CD14-positive monocyte (primary cell): ENCODE measurements at regions not wholly inside any gene's neighbourhood (a gene's known extent, or its start where the extent isn't known, plus 50 kb on each side); places are given as distances from the start of the nearest gene placed in this dataset.
A peak's percentile ranks its signal among the peaks of the same experiment; 100 is the strongest.

Experiments used
- DNase-seq, 3 donors: peaks; one replicate each; pipeline ENCODE4 v3.0.0-alpha.2; 2011 to 2022
- H2AFZ ChIP-seq: 2 replicates; pipeline ENCODE4 v1.6.0; 2012; ENCODE audit warnings: mild to moderate bottlenecking, low read depth, low read length, inconsistent platforms; ENCODE audit not compliant: insufficient read depth, poor library complexity, severe bottlenecking
- H3K27ac ChIP-seq, 2 donors: 1 replicate in 1 of 2; 2 replicates in 1 of 2; pipeline ENCODE4 v1.5.1; 2012 to 2013; ENCODE audit warnings: low read length in 2 of 2, control low read depth in 1 of 2, inconsistent platforms in 1 of 2, low read depth in 1 of 2, mild to moderate bottlenecking in 1 of 2
- H3K27me3 ChIP-seq, 2 donors: one replicate each; pipeline versions ENCODE4 v1.6.0 to v1.6.1; 2011 to 2013; ENCODE audit warnings: low read length in 2 of 2; ENCODE audit not compliant: control insufficient read depth in 2 of 2, insufficient read depth in 2 of 2
- H3K36me3 ChIP-seq, 2 donors: replicated peaks in 1 of 2; 1 replicate in 1 of 2; 2 replicates in 1 of 2; pipeline versions ENCODE4 v1.5.1 to v1.6.1; 2012 to 2013; ENCODE audit warnings: low read length in 2 of 2, control low read depth in 1 of 2, inconsistent platforms in 1 of 2, mild to moderate bottlenecking in 1 of 2; ENCODE audit not compliant: insufficient read depth in 2 of 2, control insufficient read depth in 1 of 2
- H3K4me1 ChIP-seq, 2 donors: 1 replicate in 1 of 2; 2 replicates in 1 of 2; pipeline versions ENCODE4 v1.5.1 to v1.6.1; 2012 to 2013; ENCODE audit warnings: low read length in 2 of 2, control low read depth in 1 of 2, inconsistent platforms in 1 of 2, mild to moderate bottlenecking in 1 of 2, moderate library complexity in 1 of 2; ENCODE audit not compliant: insufficient read depth in 2 of 2, control insufficient read depth in 1 of 2
- H3K4me2 ChIP-seq: replicated peaks from 2 replicates; pipeline ENCODE3; 2012; ENCODE audit warnings: low read length, moderate library complexity, mild to moderate bottlenecking; ENCODE audit not compliant: poor library complexity, severe bottlenecking; ENCODE audit errors: extremely low read depth
- H3K4me3 ChIP-seq, 3 experiments: fragments of 200-600 bp in 1 of 3; sonication (generic) in 1 of 3; replicated peaks in 1 of 3; 1 replicate in 2 of 3; 2 replicates in 1 of 3; pipeline ENCODE4 v1.5.1; 2011 to 2013; ENCODE audit warnings: low read length in 3 of 3, mild to moderate bottlenecking in 3 of 3, control low read depth in 2 of 3, low read depth in 2 of 3, inconsistent platforms in 1 of 3, moderate library complexity in 1 of 3
- H3K79me2 ChIP-seq: 2 replicates; pipeline ENCODE4 v1.6.0; 2012; ENCODE audit warnings: mild to moderate bottlenecking, control low read depth, inconsistent platforms, low read length, moderate library complexity; ENCODE audit not compliant: insufficient read depth
- H3K9ac ChIP-seq: 2 replicates; pipeline ENCODE4 v1.6.0; 2017; ENCODE audit warnings: low read length, mild to moderate bottlenecking; ENCODE audit not compliant: insufficient read depth, poor library complexity, severe bottlenecking
- H3K9me3 ChIP-seq, 2 donors: replicated peaks in 1 of 2; 1 replicate in 1 of 2; 2 replicates in 1 of 2; pipeline versions ENCODE4 v1.5.1 to v1.6.1; 2012 to 2013; ENCODE audit warnings: low read length in 2 of 2, control low read depth in 1 of 2; ENCODE audit not compliant: control insufficient read depth in 1 of 2, insufficient read depth in 1 of 2
- H4K20me1 ChIP-seq: 2 replicates; pipeline ENCODE4 v1.6.0; 2012; ENCODE audit warnings: mild to moderate bottlenecking, low read length, control low read depth, moderate library complexity; ENCODE audit not compliant: insufficient read depth
- H3K27ac Mint-ChIP-seq, 7 donors: one replicate each; pipeline ENCODE4 v1.8.0; 2020; ENCODE audit warnings: mild to moderate bottlenecking in 7 of 7, mixed read lengths in 7 of 7, moderate library complexity in 6 of 7, inconsistent platforms in 2 of 7
- H3K27me3 Mint-ChIP-seq, 3 donors: one replicate each; pipeline ENCODE4 v1.8.0; 2021 to 2022; ENCODE audit warnings: low read depth in 3 of 3, mild to moderate bottlenecking in 3 of 3, mixed read lengths in 3 of 3, moderate library complexity in 3 of 3, inconsistent platforms in 1 of 3
- H3K36me3 Mint-ChIP-seq, 2 donors: one replicate each; pipeline ENCODE4 v1.8.0; 2020; ENCODE audit warnings: mixed read lengths in 2 of 2, inconsistent platforms in 1 of 2, mild to moderate bottlenecking in 1 of 2
- H3K4me1 Mint-ChIP-seq: one replicate; pipeline ENCODE4 v1.8.0; 2020; ENCODE audit warnings: mild to moderate bottlenecking, mixed read lengths
- H3K4me3 Mint-ChIP-seq, 2 donors: one replicate each; pipeline ENCODE4 v1.8.0; 2020; ENCODE audit warnings: mild to moderate bottlenecking in 2 of 2, mixed read lengths in 2 of 2, moderate library complexity in 1 of 2
- H3K9me3 Mint-ChIP-seq, 7 donors: one replicate each; pipeline ENCODE4 v1.8.0; 2020 to 2022; ENCODE audit warnings: mixed read lengths in 7 of 7, mild to moderate bottlenecking in 6 of 7, moderate library complexity in 6 of 7, inconsistent platforms in 2 of 7
- WGBS: methylation state at CpG from one replicate; pipeline ENCODE4 v1.1.5; 2013; ENCODE audit warnings: missing lambda C conversion rate; ENCODE audit not compliant: insufficient coverage; 5-methylcytosine and 5-hydroxymethylcytosine counted together
- intact Hi-C, 2 donors: fragments of 100-400 bp; cut with micrococcal nuclease; formaldehyde crosslinking; loops; one replicate each; pipeline versions ENCODE4 v1.15.0 to v1.15.1; 2023
- TF ChIP-seq, protein P1 (sequence below): fragments of 200-600 bp; IDR thresholded peaks from one replicate; pipeline ENCODE4 v1.8.0; 2022; ENCODE audit warnings: antibody characterized with exemption, mild to moderate bottlenecking

DNA sequence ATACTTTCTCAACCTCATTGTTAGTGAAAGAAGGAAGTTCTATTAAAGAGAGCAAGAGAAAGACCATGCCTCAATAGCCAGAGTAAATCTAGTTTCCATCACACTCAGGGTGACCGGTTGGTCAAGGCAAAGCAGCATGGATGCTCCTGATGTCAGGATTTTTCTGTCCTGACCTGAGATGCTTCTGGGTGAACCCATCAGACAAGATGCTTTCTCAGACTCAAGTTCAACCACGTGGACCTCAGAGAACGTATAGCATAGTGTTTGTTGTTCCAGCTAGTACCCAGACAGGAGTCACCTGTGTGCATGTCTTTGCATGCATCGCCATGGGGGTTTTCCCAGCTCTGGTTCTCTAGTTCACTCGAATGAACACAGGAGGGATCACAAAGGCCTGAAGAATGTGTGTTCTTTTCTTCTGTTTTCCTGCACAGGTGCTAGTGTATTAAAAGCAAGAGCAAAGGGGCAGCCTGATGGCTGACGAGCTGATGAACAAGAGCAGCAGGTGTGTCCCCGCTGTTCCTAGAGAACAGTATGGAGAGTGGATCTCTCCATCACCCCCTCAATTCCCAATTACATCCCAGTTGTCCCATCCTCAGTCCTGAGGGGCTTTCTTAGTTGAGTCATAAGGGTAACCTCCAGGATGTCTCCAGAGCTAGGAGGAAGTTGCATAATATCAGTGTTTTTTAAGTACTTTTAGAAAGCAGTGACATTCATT lies 110.5 kb upstream of the ENPP6 start:
- H3K27ac Mint-ChIP-seq, result peak overlapping the region; percentile 87 to 98 (median 95)
- no peaks in the 10 kb centered on the region for H3K36me3 ChIP-seq
- H3K4me1 ChIP-seq, result peaks cover 53 to 55% of the 10 kb centered on the region in 2 donors
- 98% methylated on average over 5 of the region's 7 CpGs for WGBS
- peak overlapping the region; percentile 82 to 96 for H3K27ac ChIP-seq
- H3K9me3 Mint-ChIP-seq, result peaks cover 0 to 3% (median 0%) of the 10 kb centered on the region in 7 donors
- H3K79me2 ChIP-seq, result no peaks in the 10 kb centered on the region
- peak overlapping the region; percentile 43 for H3K9ac ChIP-seq
- H3K4me3 Mint-ChIP-seq, result peak overlapping the region in 1 of 2 donors; percentile 39
- DNase-seq, result peak; percentile 60 to 94 (median 79)
- peaks cover 54% of the 10 kb centered on the region for H3K4me1 Mint-ChIP-seq
- peaks cover 2 to 4% of the 10 kb centered on the region in 2 donors for H3K36me3 Mint-ChIP-seq
- no peak overlapping the region for H3K4me2 ChIP-seq
- H3K4me3 ChIP-seq, result peak overlapping the region in 1 of 3 experiments; percentile 9
- H3K27me3 Mint-ChIP-seq, result peaks cover 0 to 1% (median 0%) of the 10 kb centered on the region in 3 donors
- TF ChIP-seq, protein P1, sequence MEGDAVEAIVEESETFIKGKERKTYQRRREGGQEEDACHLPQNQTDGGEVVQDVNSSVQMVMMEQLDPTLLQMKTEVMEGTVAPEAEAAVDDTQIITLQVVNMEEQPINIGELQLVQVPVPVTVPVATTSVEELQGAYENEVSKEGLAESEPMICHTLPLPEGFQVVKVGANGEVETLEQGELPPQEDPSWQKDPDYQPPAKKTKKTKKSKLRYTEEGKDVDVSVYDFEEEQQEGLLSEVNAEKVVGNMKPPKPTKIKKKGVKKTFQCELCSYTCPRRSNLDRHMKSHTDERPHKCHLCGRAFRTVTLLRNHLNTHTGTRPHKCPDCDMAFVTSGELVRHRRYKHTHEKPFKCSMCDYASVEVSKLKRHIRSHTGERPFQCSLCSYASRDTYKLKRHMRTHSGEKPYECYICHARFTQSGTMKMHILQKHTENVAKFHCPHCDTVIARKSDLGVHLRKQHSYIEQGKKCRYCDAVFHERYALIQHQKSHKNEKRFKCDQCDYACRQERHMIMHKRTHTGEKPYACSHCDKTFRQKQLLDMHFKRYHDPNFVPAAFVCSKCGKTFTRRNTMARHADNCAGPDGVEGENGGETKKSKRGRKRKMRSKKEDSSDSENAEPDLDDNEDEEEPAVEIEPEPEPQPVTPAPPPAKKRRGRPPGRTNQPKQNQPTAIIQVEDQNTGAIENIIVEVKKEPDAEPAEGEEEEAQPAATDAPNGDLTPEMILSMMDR, result no peak
- no peak overlapping the region for H2AFZ ChIP-seq
- H3K27me3 ChIP-seq, result no peaks in the 10 kb centered on the region
- intact Hi-C loops, result no loop called here
- no peaks in the 10 kb centered on the region for H4K20me1 ChIP-seq
- H3K9me3 ChIP-seq, result no peaks in the 10 kb centered on the region

DNA sequence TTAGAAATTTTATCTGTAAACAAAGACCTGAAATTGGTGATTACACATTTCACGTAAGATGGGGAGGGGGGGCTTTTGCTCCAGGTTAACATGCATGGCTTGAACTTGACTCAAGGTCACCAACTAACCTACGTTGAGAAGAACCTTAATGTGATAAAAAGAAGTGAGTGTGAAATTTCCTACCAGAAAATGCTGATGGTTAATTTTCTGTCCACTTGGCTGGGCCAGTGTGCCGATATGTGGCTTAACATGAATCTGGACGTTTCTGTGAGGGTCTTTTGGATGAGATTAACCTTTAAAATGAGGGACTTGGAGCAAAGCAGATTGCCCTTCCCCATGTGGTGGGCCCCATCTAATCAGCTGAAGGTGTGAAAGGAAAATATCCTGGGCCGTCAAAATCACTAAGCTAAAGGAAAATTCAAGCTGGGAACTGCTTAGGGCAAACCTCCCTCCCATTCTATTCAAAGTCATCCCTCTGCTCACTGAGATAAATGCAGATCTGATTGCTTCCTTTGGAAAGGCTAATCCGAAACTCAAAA lies 107.3 kb upstream of the ENPP6 start:
- no peak for DNase-seq
- H3K4me3 ChIP-seq, result no peak overlapping the region
- H3K27me3 Mint-ChIP-seq, result peaks cover 0 to 1% (median 0%) of the 10 kb centered on the region in 3 donors
- H3K4me3 Mint-ChIP-seq, result no peak overlapping the region
- peaks cover 23 to 25% of the 10 kb centered on the region in 2 donors for H3K4me1 ChIP-seq
- TF ChIP-seq, protein P1, result no peak
- peaks cover 0 to 5% of the 10 kb centered on the region in 2 donors for H3K36me3 Mint-ChIP-seq
- H3K9ac ChIP-seq, result no peak overlapping the region
- no peak overlapping the region for H3K27ac Mint-ChIP-seq
- H3K9me3 ChIP-seq, result no peaks in the 10 kb centered on the region
- no peak overlapping the region for H2AFZ ChIP-seq
- no peaks in the 10 kb centered on the region for H3K27me3 ChIP-seq
- H3K9me3 Mint-ChIP-seq, result peaks cover 0 to 2% (median 0%) of the 10 kb centered on the region in 7 donors
- WGBS, result 82% methylated on average over 3 of the region's 6 CpGs
- H3K79me2 ChIP-seq, result no peaks in the 10 kb centered on the region
- H4K20me1 ChIP-seq, result no peaks in the 10 kb centered on the region
- H3K27ac ChIP-seq, result no peak overlapping the region
- H3K4me2 ChIP-seq, result no peak overlapping the region
- H3K36me3 ChIP-seq, result no peaks in the 10 kb centered on the region
- intact Hi-C loops, result no loop called here
- peaks cover 25% of the 10 kb centered on the region for H3K4me1 Mint-ChIP-seq
